ENCODE measurements at regions not wholly inside any gene's neighbourhood (a gene's known extent, or its start where the extent isn't known, plus 50 kb on each side); places are given as distances from the start of the nearest gene placed in this dataset.

DNA sequence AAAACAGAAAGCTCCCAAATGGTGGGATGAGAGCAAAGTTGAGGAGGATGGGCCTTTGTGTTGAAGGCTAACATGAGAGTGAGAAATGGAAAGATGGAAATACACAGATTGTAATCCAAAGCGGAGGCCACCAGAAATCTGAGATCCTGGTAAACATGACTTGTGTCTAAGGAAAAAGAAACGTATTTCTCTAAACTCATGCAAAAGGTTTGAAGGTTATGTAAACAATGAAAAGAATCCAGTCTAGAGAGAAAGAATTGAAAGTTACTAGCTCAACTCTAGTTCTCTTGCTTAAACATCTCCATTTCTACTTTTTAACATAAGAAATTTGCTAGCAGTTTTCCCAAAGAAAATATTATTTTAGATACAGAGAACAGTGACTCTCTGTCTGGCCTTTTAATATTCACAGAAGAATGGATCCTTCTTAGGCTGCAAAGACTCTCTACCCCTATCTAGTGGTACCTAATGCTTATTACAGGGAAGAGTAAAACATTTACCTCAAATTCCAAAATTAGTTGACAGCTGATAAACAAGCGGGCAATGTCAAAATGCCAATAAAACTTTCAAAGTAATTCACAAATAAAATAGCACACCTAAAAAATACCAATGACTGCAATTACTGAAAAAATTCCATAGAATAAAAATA is 75.8 kb upstream of the SOX5 start:
- DNase-seq: peak; percentile 20

DNA sequence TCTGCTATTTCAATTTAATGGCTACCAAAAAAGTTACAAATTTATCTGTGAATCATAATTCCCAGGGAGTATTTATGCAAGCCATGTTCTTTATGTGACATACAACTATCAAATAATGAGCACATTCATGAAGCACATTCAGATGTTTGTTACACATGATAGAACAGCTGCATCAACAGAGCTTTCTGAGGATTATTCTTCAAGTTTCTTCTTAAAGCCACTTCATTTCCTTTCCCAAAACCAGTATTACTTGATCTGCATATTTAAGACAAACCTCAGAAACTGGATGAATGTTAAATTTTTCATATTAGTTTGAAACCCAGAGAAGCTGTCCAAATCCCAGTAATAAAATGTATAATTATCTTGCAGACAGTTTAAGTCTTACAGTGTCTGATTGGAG is 73.6 kb upstream of the SOX5 start:
- DNase-seq: no peak

DNA sequence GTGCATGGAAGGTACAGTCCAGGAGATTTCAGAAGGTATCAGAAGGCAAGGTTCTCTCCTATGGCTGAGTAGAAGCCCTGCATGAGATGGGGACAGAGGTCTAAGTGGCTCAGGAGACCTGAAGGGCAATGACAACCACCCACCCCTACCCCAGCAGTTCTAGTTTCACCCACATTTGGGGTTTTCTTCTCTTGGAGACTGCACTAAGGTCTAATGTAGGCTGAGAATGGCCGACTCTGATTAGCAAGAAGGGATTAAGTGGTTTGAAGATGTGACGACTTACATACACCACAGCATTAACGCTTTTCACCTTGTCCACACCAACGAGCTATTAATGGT is 71.7 kb upstream of the SOX5 start:
- DNase-seq: no peak

DNA sequence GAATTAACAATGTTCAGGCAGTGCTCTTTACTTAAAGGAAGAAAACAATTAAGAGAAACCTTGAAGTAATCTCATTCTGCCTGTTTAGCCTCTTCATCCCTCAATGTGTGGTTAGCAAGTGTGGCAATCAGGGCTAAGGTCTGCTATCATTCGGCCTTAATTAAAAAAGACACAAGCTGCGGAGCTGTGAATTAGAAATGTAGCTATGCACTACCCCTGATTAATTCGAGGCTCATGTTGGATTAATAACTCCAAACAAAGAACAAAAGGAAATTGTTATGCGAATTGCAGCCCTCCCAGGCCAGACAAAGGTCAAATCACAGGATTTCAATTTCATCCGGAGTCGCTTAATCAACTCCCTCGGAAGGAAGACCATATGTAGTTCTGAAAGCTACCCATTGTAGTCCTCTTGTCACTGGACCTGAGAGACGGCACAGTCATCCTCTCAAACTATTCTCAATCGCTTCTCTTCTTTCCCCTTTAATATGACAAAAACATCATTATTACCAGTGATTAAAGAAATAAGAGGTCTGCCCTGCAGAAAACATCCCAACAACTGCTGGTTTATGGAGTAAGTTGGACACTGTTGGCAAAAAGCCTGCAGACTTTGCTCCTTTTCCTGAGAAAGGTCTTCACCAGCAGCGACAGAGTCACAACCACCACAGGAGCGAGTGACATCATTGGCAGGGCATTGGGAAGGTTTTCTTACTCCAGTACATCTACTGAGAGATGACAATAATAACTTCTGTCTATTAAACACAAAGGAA is 71.1 kb upstream of the SOX5 start:
- DNase-seq: no peak

DNA sequence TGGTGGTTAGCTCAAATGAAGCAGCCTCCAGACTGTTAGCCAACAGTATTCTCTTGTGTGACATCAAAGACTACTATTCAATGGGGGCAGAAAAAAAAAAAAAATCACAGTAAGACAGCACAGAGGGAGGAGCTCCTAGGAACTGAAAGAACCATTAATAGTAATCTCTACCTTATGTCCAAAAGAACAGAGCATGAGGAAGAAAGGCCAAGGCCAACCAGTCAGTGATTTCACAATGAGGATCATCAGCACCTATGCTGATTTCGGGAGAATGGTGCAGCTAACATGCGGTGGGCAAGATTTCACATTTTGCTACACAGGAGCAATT is 66.3 kb upstream of the SOX5 start:
- no peak for DNase-seq

DNA sequence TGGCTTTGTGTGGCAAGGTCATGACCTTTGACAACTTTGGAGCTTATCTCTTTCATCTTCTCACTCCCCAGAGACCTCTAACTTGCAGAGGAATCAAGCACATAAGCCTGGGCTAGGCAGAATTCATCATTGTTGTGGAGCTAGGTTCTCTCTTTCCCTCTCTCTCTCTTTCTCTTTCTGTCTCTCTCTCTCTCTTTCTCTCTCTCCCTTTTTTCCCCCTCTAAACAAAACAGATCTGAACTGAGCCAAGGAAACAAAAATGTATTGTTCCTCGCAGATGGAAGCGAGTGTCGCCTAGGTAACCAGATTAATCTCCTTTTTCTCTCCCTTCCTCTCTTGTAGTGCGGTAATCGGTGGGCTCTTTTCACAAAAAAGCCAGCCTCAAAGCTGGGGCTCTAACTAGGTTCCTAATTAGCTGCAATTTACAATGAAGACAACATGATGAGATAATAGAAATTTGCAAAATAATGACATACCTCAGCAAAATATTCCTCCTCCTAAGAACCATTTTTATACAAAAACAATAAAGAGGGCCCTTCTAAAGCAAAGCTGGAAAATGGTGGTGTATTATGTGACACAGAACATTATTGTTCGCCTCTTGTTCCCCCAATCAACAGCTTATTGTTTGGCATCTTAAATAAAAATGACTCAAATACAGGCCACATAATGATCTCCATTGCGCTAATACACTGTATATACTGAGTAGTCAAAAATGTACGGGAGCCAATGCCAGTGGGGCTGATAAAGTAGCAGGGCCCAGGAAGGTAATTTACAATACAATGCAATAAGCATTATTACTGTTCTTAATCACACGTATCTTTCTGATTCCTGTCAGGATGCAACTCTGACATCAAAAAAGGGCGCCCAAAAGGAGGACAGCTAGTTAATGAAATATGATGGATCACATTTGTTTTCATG is 65.7 kb upstream of the SOX5 start:
- DNase-seq: no peak

DNA sequence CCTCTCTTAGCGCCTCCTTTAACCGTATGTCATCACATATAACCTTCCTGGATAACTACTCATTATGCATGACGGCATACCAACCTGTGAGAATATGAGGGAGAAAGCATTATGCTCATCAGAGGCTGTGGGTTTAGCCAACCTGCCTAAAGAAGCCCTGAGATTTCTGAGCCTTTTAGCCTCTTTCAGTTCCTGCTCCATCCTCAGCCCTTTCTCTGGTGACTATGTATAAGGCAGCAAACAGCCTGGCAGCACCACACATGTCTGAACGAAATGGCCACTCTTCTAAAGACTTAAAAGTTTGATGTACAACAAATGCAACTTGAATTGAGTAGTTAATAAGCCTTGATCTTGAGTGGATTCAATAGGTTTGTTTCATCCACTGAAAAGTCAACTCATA is 64.8 kb upstream of the SOX5 start:
- no peak for DNase-seq

DNA sequence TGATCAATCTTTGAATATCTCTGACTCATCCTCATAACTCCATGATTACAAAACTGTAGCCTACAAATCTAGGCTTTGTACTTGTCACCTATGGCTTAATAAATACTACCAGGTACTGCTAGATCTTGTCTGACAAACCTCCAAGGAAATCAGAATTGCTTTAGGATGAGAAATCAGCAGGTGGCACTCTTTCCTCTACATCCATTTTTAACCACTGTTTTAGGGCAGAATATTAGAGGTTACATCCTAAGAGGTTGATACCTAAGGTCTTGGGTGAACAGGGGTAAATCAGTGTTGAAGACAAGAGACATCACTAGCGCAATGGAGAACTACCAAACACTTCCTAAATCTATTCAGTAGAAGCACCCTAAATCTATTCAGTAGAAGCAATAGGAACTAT is 63.1 kb upstream of the SOX5 start:
- DNase-seq: peak; percentile 12

DNA sequence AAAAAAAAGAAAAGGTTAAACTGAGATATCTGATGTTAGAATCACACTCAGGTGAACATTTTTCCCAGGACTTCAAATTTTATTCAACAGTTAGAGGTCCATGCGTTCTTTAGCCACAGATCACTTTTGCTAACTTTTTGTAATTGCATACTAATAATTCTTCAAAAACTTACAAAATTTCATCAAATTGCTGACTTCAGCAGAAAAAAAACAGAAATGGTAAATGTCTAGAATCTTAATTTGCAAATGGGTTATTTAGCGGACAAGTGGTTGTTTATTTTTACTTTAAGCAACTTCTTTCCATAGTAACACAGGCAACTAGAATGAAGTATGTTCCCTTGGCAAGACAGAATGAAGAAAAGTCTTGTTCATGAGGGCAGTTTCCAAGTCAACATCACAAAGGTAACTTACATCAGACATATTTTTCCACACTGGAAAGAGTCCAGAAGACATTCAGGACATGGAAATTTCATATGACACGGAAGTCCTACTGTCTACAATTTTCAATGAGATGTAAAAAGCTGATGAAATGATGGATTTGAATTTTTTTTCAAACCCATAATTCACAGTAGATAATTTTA is 62.5 kb upstream of the SOX5 start:
- no peak for DNase-seq

DNA sequence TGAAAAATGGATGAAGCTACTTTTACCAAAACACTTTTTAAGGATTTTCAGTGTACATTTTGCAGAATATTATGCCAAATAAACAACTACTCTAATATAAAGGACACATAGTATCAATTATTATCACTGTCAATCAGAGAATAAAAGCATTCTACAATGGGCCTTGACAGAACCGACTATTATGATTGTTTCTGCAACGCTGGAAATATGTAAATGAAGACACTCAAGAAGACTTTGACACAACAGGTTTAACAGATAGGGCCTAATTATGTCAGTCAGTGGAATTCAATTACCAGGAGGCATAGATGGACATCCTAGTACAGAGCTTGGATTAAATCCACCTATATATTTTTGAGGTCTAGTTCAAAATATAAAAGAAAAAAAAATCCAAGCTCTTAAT is 58.7 kb upstream of the SOX5 start:
- no peak for DNase-seq

Data from hematopoietic multipotent progenitor cell treated with erythropoietin and hydrocortisone succinate and interleukin-3 and kit ligand, for 4 days (in vitro differentiated cells).